ENCODE measurements at regions not wholly inside any gene's neighbourhood (a gene's known extent, or its start where the extent isn't known, plus 50 kb on each side); places are given as distances from the start of the nearest gene placed in this dataset.

DNA sequence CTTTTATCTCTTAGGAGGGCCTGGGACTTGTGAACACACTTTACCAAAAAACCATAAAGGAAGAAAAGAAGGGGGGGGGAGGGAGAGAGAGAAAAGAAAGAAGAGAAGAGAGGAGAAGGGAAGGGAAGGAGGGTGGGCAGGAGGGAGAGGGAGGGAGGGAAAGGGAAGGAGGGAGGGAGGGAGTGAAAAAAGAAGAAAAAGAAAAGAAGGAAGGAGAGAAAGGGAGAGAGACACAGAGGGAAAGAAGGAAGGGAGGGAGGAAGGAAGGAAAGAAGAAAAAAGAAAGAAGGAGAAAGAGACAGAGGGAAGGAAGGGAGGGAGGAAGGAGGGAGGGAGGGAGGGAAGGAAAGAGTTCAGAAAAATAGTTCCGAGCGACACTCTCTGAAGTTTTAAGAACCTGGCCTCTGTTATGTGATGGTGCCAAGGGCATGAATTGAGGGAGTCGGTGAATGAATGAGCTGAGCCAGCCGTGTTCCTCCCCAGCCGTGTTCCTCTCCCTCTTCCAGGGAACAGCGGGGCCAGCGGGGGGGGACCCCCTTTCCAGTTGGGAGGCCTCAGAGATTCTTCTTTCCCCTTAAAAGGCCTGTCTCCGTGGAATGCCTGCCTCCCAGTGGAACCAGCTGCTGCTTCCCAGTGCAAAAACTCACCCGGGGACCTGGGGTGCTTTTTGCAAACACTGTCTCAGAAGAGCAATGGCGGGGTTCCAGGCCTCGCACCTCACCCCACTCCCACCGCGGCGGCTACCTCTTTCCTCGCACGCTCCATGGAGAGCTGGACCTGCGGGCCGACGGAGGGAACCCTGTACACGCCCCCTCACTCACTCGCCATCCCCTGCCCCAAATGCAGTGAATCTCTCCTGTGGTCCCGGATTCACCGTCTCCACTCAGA lies 84.1 kb downstream of the FOXL3 start:
- TF ChIP-seq CTCF (IDR thresholded peaks at IDR 0.05) (no peak), POLR2A (IDR thresholded peaks at IDR 0.05) (no peak), EP300 (IDR thresholded peaks at IDR 0.05) (no peak)
